HuH-7 (cell line): ENCODE measurements at regions not wholly inside any gene's neighbourhood (a gene's known extent, or its start where the extent isn't known, plus 50 kb on each side); places are given as distances from the start of the nearest gene placed in this dataset.
A peak's percentile ranks its signal among the peaks of the same experiment; 100 is the strongest.

ENCODE experiments used
- DNase-seq: peaks from one replicate; pipeline ENCODE4 v3.0.0; 2011; ENCODE audit warnings: low spot score

DNA sequence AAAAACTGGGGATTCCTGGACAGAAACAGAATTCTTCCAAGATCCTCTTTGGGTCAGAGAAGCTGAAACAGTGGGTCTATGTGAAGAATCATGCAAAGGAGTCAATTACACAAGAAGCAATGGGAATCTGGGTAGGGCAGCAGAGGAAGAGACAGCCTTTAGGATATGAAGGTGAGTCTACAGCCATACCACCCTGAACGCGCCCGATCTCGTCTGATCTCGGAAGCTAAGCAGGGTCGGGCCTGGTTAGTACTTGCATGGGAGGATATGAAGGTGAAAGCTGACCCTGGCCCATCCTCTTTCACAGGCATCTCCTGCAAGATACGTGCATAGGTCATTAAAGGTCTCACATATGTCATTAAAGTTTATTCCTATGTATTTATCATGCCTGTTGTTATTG lies 1080.9 kb upstream of the FANCL start:
- DNase-seq: no peak

- no peak for DNase-seq
Measured at GRCh38 chr2:59314031-59314766, 1073.1 kb upstream of the FANCL start.

DNA sequence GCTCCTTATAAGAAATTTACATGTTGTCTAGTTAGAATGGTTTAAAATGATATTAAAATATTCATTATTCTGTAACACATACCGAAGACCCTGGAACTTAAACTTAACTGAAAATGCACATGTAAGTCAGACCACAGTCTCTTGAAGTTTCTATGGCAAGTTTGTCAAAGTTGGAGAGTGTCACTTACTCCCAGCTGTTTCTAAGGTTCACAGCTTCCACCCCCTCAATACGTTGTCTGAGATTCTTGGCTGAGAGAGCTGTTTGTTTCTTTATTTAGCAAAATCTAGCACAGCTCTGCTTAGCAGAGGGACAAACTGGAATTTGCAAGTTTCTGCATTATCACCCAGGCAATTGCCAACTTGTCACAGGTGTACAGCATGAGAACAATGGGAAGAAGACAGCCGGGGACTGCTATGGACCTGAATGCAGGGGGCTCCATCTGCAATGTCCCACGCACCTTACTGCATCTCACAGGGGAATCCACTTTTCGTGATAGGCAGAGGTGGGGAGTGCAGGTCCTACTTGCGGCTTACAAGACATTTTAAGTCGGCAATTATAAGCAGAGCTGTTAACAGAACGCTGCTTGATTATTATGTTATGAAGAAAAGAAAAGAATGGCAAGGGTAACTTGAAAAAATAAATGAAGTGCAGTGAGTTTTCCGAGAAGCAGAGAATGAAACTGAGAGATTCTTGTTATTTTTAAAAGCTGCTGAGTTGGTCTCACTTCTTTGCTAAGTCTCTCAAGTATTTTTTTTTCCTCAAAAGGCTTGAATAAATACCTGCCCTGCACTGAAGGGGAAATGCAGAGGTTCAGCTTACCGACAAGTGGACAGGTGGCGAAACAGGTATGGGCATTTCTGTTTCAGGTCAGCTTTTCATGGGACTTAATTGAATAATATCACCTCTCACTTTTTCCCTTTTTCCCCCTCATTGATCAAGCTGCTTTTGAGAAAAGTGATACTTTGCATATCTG lies 1072.1 kb upstream of the FANCL start:
- DNase-seq: no peak

GRCh38 chr2:59312029-59312428 lies 1070.9 kb upstream of the FANCL start:
- no peak for DNase-seq

- no peak for DNase-seq
Measured at GRCh38 chr2:59308108-59308507, 1067.0 kb upstream of the FANCL start.

DNA sequence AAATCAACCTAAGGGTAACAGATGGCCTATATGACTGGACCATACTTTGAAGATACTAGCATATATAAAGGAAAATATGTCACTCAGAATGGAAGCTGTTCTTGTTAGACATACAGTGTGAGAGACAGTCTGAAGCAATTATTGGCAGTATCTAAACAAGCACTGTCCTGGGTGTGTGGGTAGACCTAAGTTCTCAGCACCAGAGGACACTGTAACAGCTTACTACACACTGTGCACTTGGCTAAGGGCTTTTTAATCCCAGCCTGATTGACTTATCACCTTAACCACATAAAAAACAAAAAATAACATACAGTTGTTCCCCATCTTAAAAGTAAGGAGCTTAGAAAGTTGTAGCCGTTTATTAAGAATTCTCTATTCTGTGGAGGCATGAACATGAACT lies 1066.1 kb upstream of the FANCL start:
- DNase-seq: no peak

DNA sequence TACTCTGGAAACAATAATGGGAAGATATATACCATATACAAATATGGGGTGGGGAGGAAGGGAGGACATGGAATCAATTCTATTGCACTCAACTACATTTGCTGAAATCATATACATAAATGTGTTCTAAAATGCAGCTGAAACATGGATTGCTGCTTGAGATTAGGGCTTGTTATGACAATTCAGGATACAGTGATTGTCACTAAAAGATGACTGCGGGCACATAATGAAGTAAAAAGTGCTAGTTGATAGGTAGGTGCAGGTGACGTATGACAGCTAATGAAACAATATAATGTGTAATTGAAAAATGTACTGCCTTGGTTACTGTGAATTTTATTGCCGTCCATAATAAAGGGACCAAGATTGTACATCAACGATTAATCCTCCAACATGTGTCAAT lies 1062.1 kb upstream of the FANCL start:
- DNase-seq: no peak

- DNase-seq: no peak
Measured at GRCh38 chr2:59302683-59303082, 1061.6 kb upstream of the FANCL start.

GRCh38 chr2:59301466-59302402 lies 1060.6 kb upstream of the FANCL start:
- DNase-seq: peak; percentile 14

- no peak for DNase-seq
Measured at GRCh38 chr2:59297816-59298215, 1056.7 kb upstream of the FANCL start.

DNA sequence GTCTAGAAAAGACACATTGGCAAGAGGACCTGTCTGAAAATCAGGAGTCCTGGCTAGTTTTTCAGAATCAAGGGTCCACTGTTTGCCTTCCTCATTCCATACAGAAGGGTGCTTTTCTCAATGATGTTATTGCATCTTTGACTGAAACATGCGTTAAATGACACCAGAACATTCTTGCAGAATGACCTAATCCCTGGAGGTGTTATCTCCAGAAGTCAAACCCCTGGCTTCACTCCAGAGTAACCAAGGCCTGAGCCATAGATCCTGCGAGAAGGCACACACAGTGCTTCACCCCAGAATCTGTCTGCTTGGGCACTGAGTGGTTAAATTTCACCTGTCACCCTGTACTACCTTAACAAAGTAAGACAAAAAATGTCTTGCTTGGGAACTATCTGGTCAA lies 1055.2 kb upstream of the FANCL start:
- no peak for DNase-seq

DNA sequence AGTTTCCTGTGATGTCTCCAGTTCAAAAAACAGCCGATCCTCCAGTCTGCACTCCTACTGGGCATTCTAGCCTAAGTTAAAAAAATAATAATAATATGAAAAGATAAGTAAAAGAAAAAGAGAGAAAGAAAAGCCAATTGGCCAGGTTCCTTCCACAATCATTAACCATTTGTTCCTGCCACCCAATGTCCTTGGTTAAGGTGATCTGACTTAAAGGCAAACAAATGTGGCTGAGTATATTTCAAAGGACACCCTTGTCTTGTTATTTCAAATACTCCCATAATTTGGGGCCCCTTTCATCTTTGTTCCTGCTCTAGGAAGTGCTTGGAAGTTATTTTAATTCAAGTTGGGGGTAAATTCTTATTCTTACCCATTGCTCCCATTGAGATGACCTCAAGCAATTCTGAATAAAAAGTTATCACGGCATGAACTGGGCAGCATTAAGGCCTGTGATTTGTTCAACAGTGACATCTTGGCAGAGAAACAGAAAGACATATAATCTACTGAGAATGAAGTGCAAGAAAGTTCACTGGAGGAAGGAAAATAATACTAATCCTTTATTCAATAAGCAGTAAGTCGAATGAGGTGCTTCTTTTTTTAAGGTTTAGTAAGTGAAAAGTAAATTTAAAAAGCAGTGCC lies 1054.5 kb upstream of the FANCL start:
- no peak for DNase-seq

DNA sequence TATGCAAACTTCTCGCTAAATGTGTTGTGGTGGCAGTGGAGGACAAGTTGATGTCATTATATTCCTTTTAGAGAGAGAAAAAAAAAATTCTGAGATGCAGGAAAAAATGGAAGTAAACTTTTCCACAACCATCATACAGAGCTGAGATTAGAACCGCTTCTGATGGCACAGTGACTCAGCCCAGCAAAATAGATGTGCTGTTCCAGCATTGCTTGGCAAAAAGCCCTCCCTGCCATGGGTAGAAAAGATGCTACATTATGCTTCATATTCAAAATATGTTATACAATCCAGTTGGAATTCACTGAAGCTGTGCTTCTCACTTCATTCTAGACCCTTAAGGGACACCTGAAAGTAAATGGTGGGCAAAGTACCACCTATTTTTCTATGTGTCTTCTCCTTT lies 1047.6 kb upstream of the FANCL start:
- no peak for DNase-seq

GRCh38 chr2:59282374-59283057 lies 1041.4 kb upstream of the FANCL start:
- DNase-seq: no peak

GRCh38 chr2:59277671-59278070 lies 1036.5 kb upstream of the FANCL start:
- no peak for DNase-seq

GRCh38 chr2:59276917-59277316 lies 1035.8 kb upstream of the FANCL start:
- DNase-seq: no peak

DNA sequence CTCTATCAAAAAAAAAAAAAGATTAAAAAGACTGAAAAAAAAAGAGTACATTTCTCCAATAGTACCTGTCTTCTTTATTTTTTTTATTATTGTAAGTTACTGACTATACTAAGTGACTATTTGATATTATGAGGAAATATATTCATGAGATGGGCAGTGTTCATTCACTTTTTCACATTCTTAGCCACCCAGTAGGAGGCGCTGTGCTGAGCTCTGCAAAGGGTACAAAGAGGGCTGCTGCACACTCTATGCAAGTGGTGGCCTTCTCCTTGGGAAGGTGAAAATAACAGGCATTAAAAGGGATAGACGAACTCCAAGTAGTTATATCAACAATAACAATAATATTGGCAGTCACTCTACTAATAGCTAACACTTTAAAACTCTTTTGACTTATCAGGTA lies 1034.9 kb upstream of the FANCL start:
- DNase-seq: no peak

GRCh38 chr2:59266453-59266852 lies 1025.3 kb upstream of the FANCL start:
- no peak for DNase-seq

- no peak for DNase-seq
Measured at GRCh38 chr2:59259913-59260312, 1018.8 kb upstream of the FANCL start.

- DNase-seq: no peak
Measured at GRCh38 chr2:59256290-59256689, 1015.2 kb upstream of the FANCL start.

GRCh38 chr2:59254279-59254678 lies 1013.2 kb upstream of the FANCL start:
- DNase-seq: no peak
